H1 (cell line): ENCODE measurements at regions not wholly inside any gene's neighbourhood (a gene's known extent, or its start where the extent isn't known, plus 50 kb on each side); places are given as distances from the start of the nearest gene placed in this dataset.
A peak's percentile ranks its signal among the peaks of the same experiment; 100 is the strongest.

Experiments used
- CTCF ChIA-PET: fragments of 300-600 bp; sonication (Branson Sonifier 250); formaldehyde crosslinking; loops from one replicate; lab custom pipeline; 2021; ENCODE audit not compliant: partially characterized antibody; lab: Charles Lee
- POLR2A ChIA-PET: fragments of 300-600 bp; sonication (Branson Sonifier 250); formaldehyde crosslinking; loops from one replicate; lab custom pipeline; 2021; ENCODE audit warnings: inconsistent platforms; ENCODE audit not compliant: partially characterized antibody; lab: Charles Lee
- DNase-seq, 2 experiments: peaks; one replicate each; pipeline versions ENCODE4 v3.0.0 to v3.0.0-alpha.2; 2010 to 2022; ENCODE audit warnings: low spot score in 2 of 2, low read depth in 1 of 2, mixed read lengths in 1 of 2
- FAIRE-seq: peaks from 2 replicates; lab custom pipeline; 2011; peaks lifted over from hg19 to GRCh38; lab: Jason Lieb, UNC
- H2AFZ ChIP-seq: 2 replicates; pipeline ENCODE4 v1.8.1; 2012; ENCODE audit warnings: low read length, inconsistent platforms
- H2AK5ac ChIP-seq: 2 replicates; pipeline ENCODE4 v1.6.1; 2013; ENCODE audit warnings: low read depth, low read length
- H2BK120ac ChIP-seq: replicated peaks from 2 replicates; pipeline ENCODE3; 2013; ENCODE audit warnings: low read depth, low read length, inconsistent platforms
- H2BK12ac ChIP-seq: 2 replicates; pipeline ENCODE4 v1.6.1; 2013; ENCODE audit warnings: low read depth, low read length
- H2BK15ac ChIP-seq: 2 replicates; pipeline ENCODE4 v1.6.1; 2013; ENCODE audit warnings: low read length
- H2BK20ac ChIP-seq: 2 replicates; pipeline ENCODE4 v1.6.1; 2013; ENCODE audit warnings: low read length
- H2BK5ac ChIP-seq: 2 replicates; pipeline ENCODE4 v1.6.1; 2013; ENCODE audit warnings: low read depth, low read length
- H3K14ac ChIP-seq: 2 replicates; pipeline ENCODE4 v1.6.1; 2013; ENCODE audit warnings: inconsistent platforms; ENCODE audit not compliant: insufficient read length
- H3K18ac ChIP-seq: 2 replicates; pipeline ENCODE4 v1.6.1; 2013; ENCODE audit warnings: low read length; ENCODE audit errors: extremely low read depth
- H3K23ac ChIP-seq: 2 replicates; pipeline ENCODE4 v1.6.1; 2013; ENCODE audit warnings: inconsistent platforms; ENCODE audit not compliant: insufficient read length
- H3K23me2 ChIP-seq: 2 replicates; pipeline ENCODE4 v1.6.1; 2013; ENCODE audit warnings: low read depth, low read length
- H3K27ac ChIP-seq: 2 replicates; pipeline ENCODE4 v1.6.1; 2011; ENCODE audit warnings: low read depth, low read length, inconsistent platforms
- H3K27me3 ChIP-seq, 4 experiments: replicated peaks in 1 of 4; 1 replicate in 1 of 4; 2 replicates in 3 of 4; pipeline versions ENCODE4 v1.6.1 to v1.8.1; 2011 to 2013; ENCODE audit warnings: low read length in 3 of 4, mild to moderate bottlenecking in 3 of 4, inconsistent platforms in 2 of 4, mixed read lengths in 2 of 4, moderate library complexity in 1 of 4; ENCODE audit not compliant: control insufficient read depth in 3 of 4, insufficient read depth in 3 of 4; ENCODE audit errors: extremely low read depth in 1 of 4
- H3K36me3 ChIP-seq, 4 experiments: 2 replicates each; pipeline versions ENCODE4 v1.6.1 to v1.8.1; 2011 to 2013; ENCODE audit warnings: mild to moderate bottlenecking in 4 of 4, low read length in 3 of 4, moderate library complexity in 2 of 4, control low read depth in 1 of 4, inconsistent platforms in 1 of 4; ENCODE audit not compliant: insufficient read depth in 4 of 4, control insufficient read depth in 2 of 4
- H3K4ac ChIP-seq: replicated peaks from 2 replicates; pipeline ENCODE3; 2013; ENCODE audit warnings: low read length, low read depth, mixed read lengths, inconsistent platforms; ENCODE audit not compliant: insufficient read length
- H3K4me1 ChIP-seq, 4 experiments: replicated peaks in 1 of 4; 1 replicate in 1 of 4; 2 replicates in 3 of 4; pipeline versions ENCODE4 v1.6.1 to v1.8.1; 2011 to 2013; ENCODE audit warnings: low read length in 3 of 4, inconsistent platforms in 2 of 4, mixed read lengths in 1 of 4; ENCODE audit not compliant: insufficient read depth in 4 of 4, control insufficient read depth in 3 of 4
- H3K4me2 ChIP-seq, 2 experiments: 2 replicates each; pipeline versions ENCODE4 v1.6.1 to v1.8.1; 2011 to 2013; ENCODE audit warnings: low read depth in 2 of 2, low read length in 2 of 2, control low read depth in 1 of 2, inconsistent platforms in 1 of 2, mild to moderate bottlenecking in 1 of 2; ENCODE audit not compliant: insufficient read depth in 1 of 2
- H3K4me3 ChIP-seq, 4 experiments: fragments of 200-600, 300-600 bp in 1 of 4; sonication (generic), shearing (Covaris generic), sonication (Bioruptor Twin) in 1 of 4; 2 replicates each; pipeline versions ENCODE4 v1.5.1 to v1.8.1; 2011 to 2016; ENCODE audit warnings: low read length in 4 of 4, low read depth in 3 of 4, control low read depth in 2 of 4, inconsistent platforms in 2 of 4, mild to moderate bottlenecking in 2 of 4, mixed read lengths in 1 of 4, moderate library complexity in 1 of 4; ENCODE audit not compliant: insufficient read depth in 2 of 4; ENCODE audit errors: extremely low read depth in 1 of 4
- H3K56ac ChIP-seq: replicated peaks from 2 replicates; pipeline ENCODE3; 2013; ENCODE audit warnings: low read depth, mild to moderate bottlenecking, mixed read lengths, low read length, inconsistent platforms; ENCODE audit not compliant: insufficient read length
- H3K79me1 ChIP-seq: 2 replicates; pipeline ENCODE4 v1.6.1; 2013; ENCODE audit warnings: low read depth, low read length, control low read depth
- H3K79me2 ChIP-seq, 2 experiments: 2 replicates each; pipeline versions ENCODE4 v1.6.1 to v1.8.1; 2012 to 2013; ENCODE audit warnings: low read length in 2 of 2, mild to moderate bottlenecking in 2 of 2, inconsistent platforms in 1 of 2; ENCODE audit not compliant: insufficient read depth in 2 of 2, control insufficient read depth in 1 of 2
- H3K9ac ChIP-seq, 4 experiments: replicated peaks in 1 of 4; 1 replicate in 1 of 4; 2 replicates in 3 of 4; pipeline versions ENCODE4 v1.6.1 to v1.8.1; 2011 to 2013; ENCODE audit warnings: low read depth in 3 of 4, low read length in 3 of 4, control low read depth in 2 of 4, mild to moderate bottlenecking in 2 of 4, moderate library complexity in 2 of 4, inconsistent platforms in 1 of 4; ENCODE audit errors: extremely low read depth in 1 of 4
- H3K9me3 ChIP-seq, 2 experiments: 2 replicates each; pipeline versions ENCODE4 v1.6.1 to v1.8.1; 2012 to 2013; ENCODE audit warnings: mild to moderate bottlenecking in 2 of 2, moderate library complexity in 2 of 2, control low read depth in 1 of 2, inconsistent platforms in 1 of 2, low read depth in 1 of 2, low read length in 1 of 2, mixed read lengths in 1 of 2; ENCODE audit not compliant: insufficient read depth in 2 of 2
- H4K20me1 ChIP-seq, 2 experiments: replicated peaks in 1 of 2; 2 replicates each; pipeline versions ENCODE3 to v1.8.1; 2011 to 2013; ENCODE audit warnings: inconsistent platforms in 2 of 2, low read length in 2 of 2, mild to moderate bottlenecking in 1 of 2; ENCODE audit not compliant: insufficient read depth in 2 of 2, control insufficient read depth in 1 of 2
- H4K5ac ChIP-seq: 2 replicates; pipeline ENCODE4 v1.6.1; 2013; ENCODE audit warnings: low read length, low read depth, mixed read lengths, inconsistent platforms; ENCODE audit not compliant: insufficient read length
- H4K8ac ChIP-seq: 2 replicates; pipeline ENCODE4 v1.8.0; 2013; ENCODE audit warnings: mild to moderate bottlenecking, moderate library complexity, low read length, inconsistent platforms; ENCODE audit not compliant: insufficient read depth; ENCODE audit errors: extremely low read depth
- H4K91ac ChIP-seq: replicated peaks from 2 replicates; pipeline ENCODE3; 2013; ENCODE audit warnings: low read length, mixed read lengths, inconsistent platforms; ENCODE audit not compliant: insufficient read length
- ASH2L ChIP-seq: fragments of 200-600, 300-600 bp; sonication (generic); IDR thresholded peaks from one replicate; pipeline ENCODE4 v1.7.1; 2017; ENCODE audit warnings: low read length
- BACH1 ChIP-seq: IDR thresholded peaks from 2 replicates; pipeline ENCODE4 v1.6.1; 2012; ENCODE audit warnings: low read length, improper control_type of control experiment
- HDAC2 ChIP-seq, 2 experiments: fragments of 300-600 bp in 1 of 2; sonication (generic) in 1 of 2; IDR thresholded peaks; 2 replicates each; pipeline ENCODE4 v1.6.1; 2011 to 2012; ENCODE audit warnings: low read depth in 2 of 2, low read length in 2 of 2, mild to moderate bottlenecking in 2 of 2, moderate library complexity in 2 of 2, borderline replicate concordance in 1 of 2, inconsistent platforms in 1 of 2
- TCF12 ChIP-seq: IDR thresholded peaks from 2 replicates; pipeline ENCODE4 v1.6.1; 2011; ENCODE audit warnings: low read depth, mild to moderate bottlenecking, low read length
- WGBS, 2 experiments: shearing (Covaris generic) in 1 of 2; methylation state at CpG; one replicate each; pipeline versions ENCODE4 v1.1.6 to v1.1.7; 2013 to 2015; ENCODE audit warnings: low lambda C conversion rate in 2 of 2, mixed read lengths in 2 of 2, inconsistent platforms in 1 of 2, low coverage in 1 of 2, missing lambda C conversion rate in 1 of 2; ENCODE audit not compliant: insufficient replicate concordance in 2 of 2, insufficient coverage in 1 of 2, insufficient read length in 1 of 2; ENCODE audit errors: extremely low coverage in 1 of 2, missing lambda C conversion rate in 1 of 2; 5-methylcytosine and 5-hydroxymethylcytosine counted together

GRCh38 chr11:41779401-41779960 lies 320.0 kb upstream of the LRRC4C start:
- H4K8ac ChIP-seq, result no peak overlapping the region
- H3K4me3 ChIP-seq, result no peak overlapping the region
- H2AK5ac ChIP-seq, result no peak overlapping the region
- H3K4ac ChIP-seq, result no peak overlapping the region
- 86% methylated on average over 1 of the region's 1 CpG; no CpG with 5 or more reads in 1 of the 2 experiments for WGBS, 2 experiments
- DNase-seq (no peak), FAIRE-seq (no peak)
- H2BK12ac ChIP-seq, result no peak overlapping the region
- CTCF ChIA-PET, result no interaction called here
- no peak for TF ChIP-seq HDAC2 (IDR thresholded peaks at IDR 0.05; ENCODE audit: borderline replicate concordance in 1 of 2, low read depth in 2 of 2, low read length in 2 of 2)
- TF ChIP-seq BACH1, result no peak
- no peak for TF ChIP-seq TCF12
- TF ChIP-seq ASH2L, result no peak
- H3K79me2 ChIP-seq, result no peaks in the 10 kb centered on the region
- H2BK5ac ChIP-seq, result no peak overlapping the region
- H3K4me1 ChIP-seq, result no peaks in the 10 kb centered on the region; a peak in 1 of 7 replicates
- no peak overlapping the region for H4K5ac ChIP-seq
- H4K20me1 ChIP-seq, result no peaks in the 10 kb centered on the region
- H3K4me2 ChIP-seq, result no peak overlapping the region
- no peak overlapping the region for H3K9ac ChIP-seq
- no peak overlapping the region for H2BK120ac ChIP-seq
- POLR2A ChIA-PET, result no interaction called here
- peaks cover 0 to 4% of the 10 kb centered on the region in 2 experiments; a peak in 1 of 4 replicates for H3K9me3 ChIP-seq
- H3K23ac ChIP-seq, result no peak overlapping the region
- H3K56ac ChIP-seq, result no peak overlapping the region
- no peak overlapping the region for H2BK20ac ChIP-seq
- peak overlapping the region; percentile 62; the same call in 1 of the 2 replicates for H2AFZ ChIP-seq
- no peak overlapping the region for H2BK15ac ChIP-seq
- H3K18ac ChIP-seq, result no peak overlapping the region
- H3K23me2 ChIP-seq, result no peaks in the 10 kb centered on the region
- no peak overlapping the region for H4K91ac ChIP-seq
- H3K79me1 ChIP-seq, result no peaks in the 10 kb centered on the region
- H3K27ac ChIP-seq, result no peak overlapping the region
- H3K36me3 ChIP-seq, result no peaks in the 10 kb centered on the region
- H3K27me3 ChIP-seq, result no peaks in the 10 kb centered on the region
- peak overlapping the region; percentile 16 for H3K14ac ChIP-seq
